Psoas muscle (tissue), 7 donors: ENCODE measurements at regions not wholly inside any gene's neighbourhood (a gene's known extent, or its start where the extent isn't known, plus 50 kb on each side); places are given as distances from the start of the nearest gene placed in this dataset.

Experiments used
- ATAC-seq, 4 donors: fragments of 200-7000 bp; cut with Tn5 transposase; one replicate each; pipeline ENCODE4 v1.9.1; 2020; ENCODE audit warnings: moderate library complexity in 3 of 4, mild to moderate bottlenecking in 2 of 4
- DNase-seq, 2 donors: peaks; one replicate each; pipeline ENCODE4 v3.0.0-alpha.2; 2020
- H3K27ac ChIP-seq: fragments of 200-600 bp; one replicate; pipeline ENCODE4 v1.8.0; 2022
- H3K27me3 ChIP-seq, 3 donors: fragments of 200-600 bp in 1 of 3; one replicate each; pipeline versions ENCODE4 v1.6.1 to v1.8.0; 2013 to 2022; ENCODE audit warnings: low read length in 2 of 3, mild to moderate bottlenecking in 2 of 3, moderate library complexity in 1 of 3; ENCODE audit not compliant: insufficient read depth in 3 of 3
- H3K36me3 ChIP-seq, 2 donors: fragments of 200-600 bp in 1 of 2; one replicate each; pipeline versions ENCODE4 v1.6.1 to v1.8.0; 2013 to 2022; ENCODE audit warnings: low read depth in 1 of 2, mild to moderate bottlenecking in 1 of 2, moderate library complexity in 1 of 2; ENCODE audit not compliant: insufficient read depth in 1 of 2
- H3K4me1 ChIP-seq: fragments of 200-600 bp; one replicate; pipeline ENCODE4 v1.8.0; 2022
- H3K4me3 ChIP-seq: fragments of 200-600 bp; one replicate; pipeline ENCODE4 v1.8.0; 2022; ENCODE audit warnings: mild to moderate bottlenecking
- H3K9me3 ChIP-seq: fragments of 200-600 bp; one replicate; pipeline ENCODE4 v1.8.0; 2022
- WGBS, 3 donors: extraction: QIAGEN DNeasy Blood & Tissue Kit; methylation state at CpG; one replicate each; pipeline versions ENCODE4 v1.1.6 to v1.1.7; 2013; 5-methylcytosine and 5-hydroxymethylcytosine counted together
- intact Hi-C, 2 donors: fragments of 100-400 bp; cut with DNase I; formaldehyde crosslinking; loops; one replicate each; pipeline versions ENCODE4 v1.11.0 to v1.14.2; 2022
- TF ChIP-seq, protein P1 (sequence below): fragments of 200-600 bp; IDR thresholded peaks from one replicate; pipeline ENCODE4 v1.8.0; 2022; ENCODE audit warnings: antibody characterized with exemption
- donor health status: healthy with polysubstance abuse.
- donor health status: DM: no; HTN: no; CAD: no; lungs with moderate emphysema.
- donor health status: Bipolar disorder and iron deficiency.
- donor health status: healthy.
- donor health status: DM: yes; HTN: yes; CAD: no.
- donor health status: DM: no; HTN: no; CAD: no.
- donor health status: DM: yes; HTN: yes; CAD: no.

DNA sequence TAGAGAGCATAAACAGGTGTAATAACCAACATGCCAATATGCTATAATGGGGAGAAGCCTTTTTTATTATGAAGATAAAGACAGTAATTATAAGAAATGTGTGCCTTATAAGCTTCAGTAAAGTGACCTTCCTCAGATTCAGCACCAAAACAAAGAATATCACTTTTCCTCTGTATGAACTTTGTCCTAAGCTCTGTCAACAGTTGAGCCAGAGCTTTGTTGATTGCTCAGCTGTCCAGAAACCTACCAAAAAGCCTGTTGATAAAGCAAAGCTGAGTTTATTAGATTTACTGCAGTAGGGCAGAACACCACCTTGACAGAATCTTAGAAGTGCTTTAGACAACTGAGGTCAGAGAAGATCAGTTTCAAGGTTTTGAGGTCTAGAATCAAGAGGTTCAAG is 635.3 kb downstream of the EDEM1 start:
- Histone ChIP-seq H3K27ac (no peak overlapping the region), H3K36me3 (no peaks in the 10 kb centered on the region), H3K4me1 (no peaks in the 10 kb centered on the region), H3K27me3 (no peaks in the 10 kb centered on the region), H3K9me3 (peaks cover 6% of the 10 kb centered on the region), H3K4me3 (no peak overlapping the region)
- ATAC-seq (no peak), DNase-seq (no peak)
- intact Hi-C loops = no loop called here
- TF ChIP-seq, protein P1, sequence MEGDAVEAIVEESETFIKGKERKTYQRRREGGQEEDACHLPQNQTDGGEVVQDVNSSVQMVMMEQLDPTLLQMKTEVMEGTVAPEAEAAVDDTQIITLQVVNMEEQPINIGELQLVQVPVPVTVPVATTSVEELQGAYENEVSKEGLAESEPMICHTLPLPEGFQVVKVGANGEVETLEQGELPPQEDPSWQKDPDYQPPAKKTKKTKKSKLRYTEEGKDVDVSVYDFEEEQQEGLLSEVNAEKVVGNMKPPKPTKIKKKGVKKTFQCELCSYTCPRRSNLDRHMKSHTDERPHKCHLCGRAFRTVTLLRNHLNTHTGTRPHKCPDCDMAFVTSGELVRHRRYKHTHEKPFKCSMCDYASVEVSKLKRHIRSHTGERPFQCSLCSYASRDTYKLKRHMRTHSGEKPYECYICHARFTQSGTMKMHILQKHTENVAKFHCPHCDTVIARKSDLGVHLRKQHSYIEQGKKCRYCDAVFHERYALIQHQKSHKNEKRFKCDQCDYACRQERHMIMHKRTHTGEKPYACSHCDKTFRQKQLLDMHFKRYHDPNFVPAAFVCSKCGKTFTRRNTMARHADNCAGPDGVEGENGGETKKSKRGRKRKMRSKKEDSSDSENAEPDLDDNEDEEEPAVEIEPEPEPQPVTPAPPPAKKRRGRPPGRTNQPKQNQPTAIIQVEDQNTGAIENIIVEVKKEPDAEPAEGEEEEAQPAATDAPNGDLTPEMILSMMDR = no peak

DNA sequence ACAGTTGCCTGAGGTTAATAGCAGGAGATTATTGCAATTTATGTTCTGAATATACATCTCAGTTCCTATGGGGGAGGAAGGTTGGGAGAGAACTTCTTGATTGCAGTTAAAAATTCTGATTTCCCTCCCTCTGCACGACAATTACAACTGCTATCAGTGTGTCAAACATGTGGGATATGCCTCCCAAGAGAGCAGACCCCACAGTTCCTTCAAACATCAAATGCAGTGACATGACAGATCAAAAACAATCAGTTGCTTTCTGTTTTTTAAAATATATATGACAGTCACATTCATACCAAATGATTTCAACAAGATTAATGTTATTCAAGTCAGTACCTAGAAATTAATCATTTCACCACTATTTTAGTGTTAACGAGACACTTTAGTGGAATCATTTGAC is 639.0 kb downstream of the EDEM1 start:
- no peak for DNase-seq
- no peaks in the 10 kb centered on the region for H3K27me3 ChIP-seq
- intact Hi-C loops = no loop called here
- peaks cover 6% of the 10 kb centered on the region for H3K9me3 ChIP-seq
- WGBS, 3 donors = 55 to 61% (median 57%) methylated on average over 2 of the region's 2 CpGs
- H3K36me3 ChIP-seq = no peaks in the 10 kb centered on the region
- H3K4me3 ChIP-seq = no peak overlapping the region
- H3K4me1 ChIP-seq = no peaks in the 10 kb centered on the region
- TF ChIP-seq, protein P1 = no peak
- no peak for ATAC-seq
- H3K27ac ChIP-seq = no peak overlapping the region

DNA sequence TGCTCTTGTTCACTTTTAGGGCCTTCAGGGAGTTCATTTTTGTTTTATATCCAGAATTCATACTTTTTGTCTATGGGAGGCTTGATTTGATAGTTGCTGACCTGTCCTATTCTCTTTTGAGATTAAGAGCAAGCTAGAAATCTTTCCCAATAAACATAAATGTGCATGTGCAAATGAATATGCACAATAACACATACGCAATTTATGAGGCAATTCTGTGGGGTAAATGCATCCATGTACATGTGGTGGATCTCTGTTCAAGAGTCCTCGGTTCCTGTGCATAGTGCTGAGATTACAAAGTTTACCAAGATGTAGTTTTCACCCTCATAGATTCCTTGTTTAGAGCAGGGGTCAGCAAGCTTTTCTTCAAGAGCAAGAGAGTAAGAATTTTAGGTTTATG is 640.7 kb downstream of the EDEM1 start:
- ATAC-seq = no peak
- intact Hi-C loops = no loop called here
- Histone ChIP-seq H3K27me3 (no peaks in the 10 kb centered on the region), H3K4me1 (no peaks in the 10 kb centered on the region), H3K4me3 (no peak overlapping the region), H3K9me3 (peaks cover 6% of the 10 kb centered on the region), H3K36me3 (no peaks in the 10 kb centered on the region), H3K27ac (no peak overlapping the region)
- WGBS, 3 donors = 73 to 81% (median 77%) methylated on average over 2 of the region's 2 CpGs
- no peak for DNase-seq
- TF ChIP-seq, protein P1 = no peak

DNA sequence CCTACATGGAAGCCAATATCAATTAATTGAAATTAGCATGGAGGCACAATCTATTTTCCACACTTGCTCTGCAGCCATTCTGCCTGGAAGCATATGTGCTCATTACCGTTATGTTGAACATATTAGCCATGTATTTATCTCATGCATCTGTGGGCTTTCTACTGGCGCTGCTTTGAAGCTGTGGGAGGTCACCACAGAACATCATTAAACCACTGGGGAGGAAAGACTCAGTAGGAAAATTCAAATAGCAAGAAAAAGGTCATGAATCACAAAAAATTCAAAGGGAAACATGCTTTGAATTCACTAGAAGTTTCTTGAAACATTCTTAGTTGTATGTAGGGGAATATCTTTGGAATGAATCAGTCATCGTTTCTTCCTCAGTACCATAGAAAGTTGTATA is 652.5 kb downstream of the EDEM1 start:
- Histone ChIP-seq H3K9me3 (no peaks in the 10 kb centered on the region), H3K4me1 (no peaks in the 10 kb centered on the region), H3K4me3 (no peak overlapping the region), H3K27me3 (no peaks in the 10 kb centered on the region), H3K36me3 (no peaks in the 10 kb centered on the region), H3K27ac (no peak overlapping the region)
- 66 to 69% (median 67%) methylated on average over 3 of the region's 3 CpGs for WGBS, 3 donors
- intact Hi-C loops = no loop called here
- TF ChIP-seq, protein P1 = no peak
- DNase-seq (no peak), ATAC-seq (no peak)

DNA sequence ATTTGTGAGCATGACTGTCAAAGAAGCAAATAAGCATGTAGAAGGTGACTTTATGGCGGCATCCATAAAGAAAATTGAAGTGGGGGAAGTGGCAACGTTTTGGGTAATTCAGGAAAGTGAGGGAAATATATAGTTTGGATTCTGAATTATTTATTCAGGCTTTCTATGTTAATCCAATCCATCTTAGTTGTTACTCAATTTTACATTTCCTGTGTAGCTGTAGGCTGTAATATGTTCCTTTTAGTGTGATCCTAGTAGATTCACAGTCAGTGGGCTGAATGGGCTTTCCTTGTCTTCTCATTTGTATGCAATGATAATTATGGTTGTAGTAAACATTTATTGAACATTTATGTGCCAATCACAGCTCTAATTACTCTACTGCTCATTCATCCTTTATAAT is 654.1 kb downstream of the EDEM1 start:
- Histone ChIP-seq H3K27me3 (no peaks in the 10 kb centered on the region), H3K4me3 (no peak overlapping the region), H3K27ac (no peak overlapping the region), H3K36me3 (no peaks in the 10 kb centered on the region), H3K4me1 (no peaks in the 10 kb centered on the region), H3K9me3 (no peaks in the 10 kb centered on the region)
- ATAC-seq (no peak), DNase-seq (no peak)
- intact Hi-C loops = no loop called here
- WGBS, 3 donors = 56 to 60% (median 57%) methylated on average over 2 of the region's 2 CpGs
- TF ChIP-seq, protein P1 = no peak
